Endothelial cell of umbilical vein (primary cell): ENCODE measurements at regions not wholly inside any gene's neighbourhood (a gene's known extent, or its start where the extent isn't known, plus 50 kb on each side); places are given as distances from the start of the nearest gene placed in this dataset.

ENCODE experiments used
- BruUV-seq: library from RNA; stranded (reverse); fragments of 400-500 nt; replicated peaks from 2 replicates; lab custom pipeline; 2021; lab: Mats Ljungman, UMichigan
- CTCF ChIA-PET: fragments of 300-600, 350-600 bp; sonication (Branson Sonifier 250); formaldehyde crosslinking; loops from one replicate; lab custom pipeline; 2021; ENCODE audit warnings: antibody characterized with exemption, inconsistent platforms; lab: Charles Lee
- POLR2A ChIA-PET: fragments of 300-600, 350-600 bp; sonication (Branson Sonifier 250); formaldehyde crosslinking; loops from one replicate; lab custom pipeline; 2021; ENCODE audit warnings: antibody characterized with exemption, inconsistent platforms; lab: Charles Lee
- DNase-seq: peaks from one replicate; pipeline ENCODE4 v3.0.0-alpha.2; 2011; ENCODE audit warnings: low read depth, low spot score
- FAIRE-seq: peaks from 2 replicates; lab custom pipeline; 2011; peaks lifted over from hg19 to GRCh38; lab: Jason Lieb, UNC
- H2AFZ ChIP-seq: 2 replicates; pipeline ENCODE4 v1.6.0; 2012; ENCODE audit warnings: low read depth, low read length, control low read depth, inconsistent platforms
- H3K27ac ChIP-seq: 2 replicates; pipeline ENCODE4 v1.5.1; 2011; ENCODE audit warnings: low read depth, mild to moderate bottlenecking, control low read depth, low read length, moderate library complexity; ENCODE audit not compliant: insufficient read depth
- H3K27me3 ChIP-seq, 2 experiments: 2 replicates each; pipeline versions ENCODE4 v1.6.0 to v1.6.1; 2011; ENCODE audit warnings: low read length in 2 of 2, mixed read lengths in 1 of 2; ENCODE audit not compliant: control insufficient read depth in 2 of 2, insufficient read depth in 2 of 2
- H3K36me3 ChIP-seq, 2 experiments: 2 replicates in 1 of 2; 3 replicates in 1 of 2; pipeline ENCODE4 v1.5.1; 2011; ENCODE audit warnings: low read length in 2 of 2, mild to moderate bottlenecking in 1 of 2, moderate library complexity in 1 of 2; ENCODE audit not compliant: control insufficient read depth in 2 of 2, insufficient read depth in 2 of 2; ENCODE audit errors: extremely low read depth in 1 of 2
- H3K4me1 ChIP-seq: 3 replicates; pipeline ENCODE4 v1.5.1; 2011; ENCODE audit warnings: mild to moderate bottlenecking, low read length; ENCODE audit not compliant: control insufficient read depth, insufficient read depth; ENCODE audit errors: extremely low read depth
- H3K4me2 ChIP-seq: 2 replicates; pipeline ENCODE4 v1.6.1; 2011; ENCODE audit warnings: low read length, control low read depth, mixed read lengths; ENCODE audit not compliant: insufficient read depth
- H3K4me3 ChIP-seq, 3 experiments: fragments of 200-600 bp in 1 of 3; sonication (generic), shearing (Covaris generic) in 1 of 3; replicated peaks in 1 of 3; 2 replicates each; pipeline ENCODE4 v1.5.1; 2011 to 2016; ENCODE audit warnings: control low read depth in 3 of 3, low read length in 3 of 3, mild to moderate bottlenecking in 2 of 3, inconsistent platforms in 1 of 3, low read depth in 1 of 3, moderate library complexity in 1 of 3; ENCODE audit not compliant: insufficient read depth in 1 of 3
- H3K79me2 ChIP-seq: 2 replicates; pipeline ENCODE4 v1.6.0; 2012; ENCODE audit warnings: low read length, inconsistent platforms; ENCODE audit not compliant: control insufficient read depth, insufficient read depth
- H3K9ac ChIP-seq: replicated peaks from 2 replicates; pipeline ENCODE3; 2011; ENCODE audit warnings: low read length, control low read depth; ENCODE audit not compliant: insufficient read depth; ENCODE audit errors: extremely low read depth
- H3K9me1 ChIP-seq: replicated peaks from 3 replicates; pipeline ENCODE4 v1.6.0; 2011; ENCODE audit warnings: mild to moderate bottlenecking, low read length; ENCODE audit not compliant: control insufficient read depth, insufficient read depth; ENCODE audit errors: extremely low read depth
- H3K9me3 ChIP-seq: replicated peaks from 2 replicates; pipeline ENCODE4 v1.5.1; 2012; ENCODE audit warnings: low read length, inconsistent platforms; ENCODE audit not compliant: control insufficient read depth, insufficient read depth
- H4K20me1 ChIP-seq: replicated peaks from 2 replicates; pipeline ENCODE3; 2011; ENCODE audit warnings: mild to moderate bottlenecking, low read length; ENCODE audit not compliant: control insufficient read depth, insufficient read depth; ENCODE audit errors: extremely low read depth
- EZH2 ChIP-seq: IDR thresholded peaks from 2 replicates; pipeline ENCODE4 v1.6.1; 2012; ENCODE audit warnings: borderline replicate concordance, low read depth, mild to moderate bottlenecking, moderate library complexity, low read length, inconsistent platforms; ENCODE audit not compliant: severe bottlenecking
- FOS ChIP-seq: IDR thresholded peaks from 2 replicates; pipeline ENCODE4 v1.6.1; 2011; ENCODE audit warnings: mild to moderate bottlenecking, low read length, moderate library complexity, borderline replicate concordance; ENCODE audit not compliant: insufficient read depth
- GATA2 ChIP-seq: IDR thresholded peaks from 2 replicates; pipeline ENCODE4 v1.7.0; 2011; ENCODE audit warnings: low read depth, mild to moderate bottlenecking, moderate library complexity, mixed read lengths, low read length; ENCODE audit not compliant: insufficient read length, insufficient read depth
- JUN ChIP-seq: IDR thresholded peaks from 2 replicates; pipeline ENCODE4 v1.6.1; 2011; ENCODE audit warnings: borderline replicate concordance, low read depth; ENCODE audit not compliant: insufficient read length, insufficient read depth
- MYC ChIP-seq: IDR thresholded peaks from one replicate; pipeline ENCODE4 v1.6.1; 2011; ENCODE audit warnings: mild to moderate bottlenecking, low read depth, low read length
- POLR2A ChIP-seq: IDR thresholded peaks from 2 replicates; pipeline ENCODE4 v1.6.1; 2012; ENCODE audit warnings: low read depth, mild to moderate bottlenecking, control low read depth, low read length
- POLR2AphosphoS5 ChIP-seq: IDR thresholded peaks from 2 replicates; pipeline ENCODE4 v1.6.1; 2012; ENCODE audit warnings: low read depth, mild to moderate bottlenecking, control low read depth, low read length, moderate library complexity; ENCODE audit not compliant: insufficient read depth
- dilution Hi-C: fragments of 300-500 bp; cut with MboI; formaldehyde crosslinking; loops from one replicate; pipeline ENCODE4 v1.15.0; 2019; ENCODE audit warnings: low sequenced_read_pairs; ENCODE audit not compliant: extremely low pct_ligation_motif_present
- intact Hi-C: fragments of 100-400 bp; cut with micrococcal nuclease; formaldehyde crosslinking; loops from one replicate; pipeline ENCODE4 v1.10.0; 2022
- TF ChIP-seq, protein P1 (sequence below): IDR thresholded peaks from 2 replicates; pipeline ENCODE4 v1.6.1; 2011; ENCODE audit not compliant: insufficient read depth, insufficient read length
- TF ChIP-seq, protein P2 (sequence below), 2 donors: IDR thresholded peaks; 1 replicate in 1 of 2; 2 replicates in 1 of 2; pipeline ENCODE4 v1.5.1; 2011; ENCODE audit warnings: low read length in 2 of 2, mild to moderate bottlenecking in 2 of 2, moderate library complexity in 2 of 2, control low read depth in 1 of 2, inconsistent platforms in 1 of 2, low read depth in 1 of 2; ENCODE audit not compliant: insufficient read depth in 1 of 2; ENCODE audit errors: extremely low read depth in 1 of 2

DNA sequence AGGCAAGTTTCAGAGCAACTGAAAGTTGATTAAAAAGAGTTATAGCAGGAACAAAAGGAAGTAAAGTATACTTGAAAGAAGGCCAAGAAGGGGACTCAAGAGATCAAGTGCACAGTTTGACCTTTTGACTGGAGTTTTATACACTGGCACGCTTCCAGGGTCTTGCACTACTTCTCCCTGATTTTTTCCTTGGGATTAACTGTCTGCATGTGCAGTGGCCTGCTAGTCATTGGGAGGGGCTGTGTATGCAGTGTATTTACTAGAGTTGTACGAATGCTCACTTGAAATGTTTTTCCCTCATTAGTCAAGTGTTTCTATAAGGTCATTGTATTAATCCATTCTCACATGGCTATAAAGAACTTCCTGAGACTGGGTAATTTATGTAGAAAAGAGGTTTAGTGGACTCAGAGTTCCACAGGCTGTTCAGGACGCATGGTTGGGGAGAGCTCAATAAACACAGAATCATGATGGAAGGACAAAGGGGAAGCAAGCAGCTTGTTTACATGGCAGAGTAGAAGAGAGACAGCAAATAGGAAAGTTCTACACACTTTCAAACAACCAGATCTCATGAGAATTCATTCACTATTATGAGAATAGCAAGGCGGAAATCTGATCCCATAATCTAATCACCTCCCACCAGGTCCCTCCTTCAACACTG lies 571.8 kb downstream of the ZPLD1 start:
- CTCF ChIA-PET = no interaction called here
- no peak overlapping the region for H3K9ac ChIP-seq
- intact Hi-C loops (no loop called here), dilution Hi-C loops (no loop called here)
- H3K36me3 ChIP-seq = no peaks in the 10 kb centered on the region
- no peak for DNase-seq
- FAIRE-seq = no peak
- TF ChIP-seq, protein P1, sequence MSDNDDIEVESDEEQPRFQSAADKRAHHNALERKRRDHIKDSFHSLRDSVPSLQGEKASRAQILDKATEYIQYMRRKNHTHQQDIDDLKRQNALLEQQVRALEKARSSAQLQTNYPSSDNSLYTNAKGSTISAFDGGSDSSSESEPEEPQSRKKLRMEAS = no peak
- TF ChIP-seq POLR2AphosphoS5 = no peak
- no peak overlapping the region for H2AFZ ChIP-seq
- POLR2A ChIA-PET = no interaction called here
- H3K4me2 ChIP-seq = no peak overlapping the region
- no peaks in the 10 kb centered on the region for H3K9me1 ChIP-seq
- H3K27me3 ChIP-seq = no peaks in the 10 kb centered on the region
- no TSS peak for BruUV-seq
- no peaks in the 10 kb centered on the region for H3K4me1 ChIP-seq
- H3K4me3 ChIP-seq = no peak overlapping the region
- no peaks in the 10 kb centered on the region for H4K20me1 ChIP-seq
- no peaks in the 10 kb centered on the region for H3K9me3 ChIP-seq
- no peaks in the 10 kb centered on the region for H3K79me2 ChIP-seq
- no peak overlapping the region for H3K27ac ChIP-seq

DNA sequence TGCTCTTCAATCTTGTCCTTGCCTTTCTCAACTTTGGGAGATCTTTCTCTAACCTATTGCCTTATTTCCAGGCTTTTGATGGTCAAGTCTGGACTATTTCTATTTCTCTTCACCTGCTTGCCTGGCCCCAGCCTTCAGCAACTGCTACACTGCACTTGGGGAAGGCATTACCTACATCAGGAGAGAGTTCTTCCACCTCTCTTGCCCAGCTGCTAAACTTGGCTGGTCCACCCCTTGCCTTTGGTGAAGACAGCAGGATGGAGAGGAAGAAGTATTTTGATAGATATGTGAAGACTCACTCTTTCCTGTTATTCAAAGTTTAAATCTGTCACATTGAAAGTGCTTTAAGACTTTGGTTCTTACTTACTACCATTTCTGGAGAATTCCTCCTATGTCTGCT lies 574.8 kb downstream of the ZPLD1 start:
- H3K9ac ChIP-seq = no peak overlapping the region
- BruUV-seq = no TSS peak
- dilution Hi-C loops = no loop called here
- no peaks in the 10 kb centered on the region for H3K4me1 ChIP-seq
- no peaks in the 10 kb centered on the region for H3K9me3 ChIP-seq
- TF ChIP-seq JUN = no peak
- no peak for TF ChIP-seq EZH2
- TF ChIP-seq, protein P2, sequence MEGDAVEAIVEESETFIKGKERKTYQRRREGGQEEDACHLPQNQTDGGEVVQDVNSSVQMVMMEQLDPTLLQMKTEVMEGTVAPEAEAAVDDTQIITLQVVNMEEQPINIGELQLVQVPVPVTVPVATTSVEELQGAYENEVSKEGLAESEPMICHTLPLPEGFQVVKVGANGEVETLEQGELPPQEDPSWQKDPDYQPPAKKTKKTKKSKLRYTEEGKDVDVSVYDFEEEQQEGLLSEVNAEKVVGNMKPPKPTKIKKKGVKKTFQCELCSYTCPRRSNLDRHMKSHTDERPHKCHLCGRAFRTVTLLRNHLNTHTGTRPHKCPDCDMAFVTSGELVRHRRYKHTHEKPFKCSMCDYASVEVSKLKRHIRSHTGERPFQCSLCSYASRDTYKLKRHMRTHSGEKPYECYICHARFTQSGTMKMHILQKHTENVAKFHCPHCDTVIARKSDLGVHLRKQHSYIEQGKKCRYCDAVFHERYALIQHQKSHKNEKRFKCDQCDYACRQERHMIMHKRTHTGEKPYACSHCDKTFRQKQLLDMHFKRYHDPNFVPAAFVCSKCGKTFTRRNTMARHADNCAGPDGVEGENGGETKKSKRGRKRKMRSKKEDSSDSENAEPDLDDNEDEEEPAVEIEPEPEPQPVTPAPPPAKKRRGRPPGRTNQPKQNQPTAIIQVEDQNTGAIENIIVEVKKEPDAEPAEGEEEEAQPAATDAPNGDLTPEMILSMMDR (IDR thresholded peaks at IDR 0.05; ENCODE audit: extremely low read depth in 1 of 2, insufficient read depth in 1 of 2, low read depth in 1 of 2, low read length in 2 of 2) = no peak
- no peak for TF ChIP-seq GATA2
- TF ChIP-seq POLR2AphosphoS5 = no peak
- no peak for TF ChIP-seq POLR2A
- TF ChIP-seq, protein P1 = no peak
- TF ChIP-seq FOS = no peak
- TF ChIP-seq MYC = no peak
- no peaks in the 10 kb centered on the region for H3K36me3 ChIP-seq
- H3K4me3 ChIP-seq = no peak overlapping the region
- intact Hi-C loops = no loop called here
- FAIRE-seq = no peak
- H3K9me1 ChIP-seq = no peaks in the 10 kb centered on the region
- H2AFZ ChIP-seq = no peak overlapping the region
- H4K20me1 ChIP-seq = no peaks in the 10 kb centered on the region
- DNase-seq = no peak
- H3K27ac ChIP-seq = no peak overlapping the region
- H3K4me2 ChIP-seq = no peak overlapping the region
- CTCF ChIA-PET = no interaction called here
- POLR2A ChIA-PET = no interaction called here
- H3K27me3 ChIP-seq = no peaks in the 10 kb centered on the region
- no peaks in the 10 kb centered on the region for H3K79me2 ChIP-seq
